Astrocyte (in vitro differentiated cells and primary cell): ENCODE measurements at regions not wholly inside any gene's neighbourhood (a gene's known extent, or its start where the extent isn't known, plus 50 kb on each side); places are given as distances from the start of the nearest gene placed in this dataset.
A peak's percentile ranks its signal among the peaks of the same experiment; 100 is the strongest.

ENCODE experiments used
- DNase-seq: peaks from one replicate; pipeline ENCODE4 v3.0.0-alpha.2; 2010; ENCODE audit warnings: low read depth
- FAIRE-seq: peaks from 2 replicates; lab custom pipeline; 2011; peaks lifted over from hg19 to GRCh38; lab: Jason Lieb, UNC
- H2AFZ ChIP-seq: 2 replicates; pipeline ENCODE4 v1.6.0; 2012; ENCODE audit warnings: low read depth, low read length, inconsistent platforms
- H3K27ac ChIP-seq: 2 replicates; pipeline ENCODE4 v1.5.1; 2011; ENCODE audit warnings: low read depth, low read length, inconsistent platforms
- H3K27me3 ChIP-seq: 2 replicates; pipeline ENCODE4 v1.6.0; 2011; ENCODE audit warnings: low read length, inconsistent platforms; ENCODE audit not compliant: insufficient read depth
- H3K36me3 ChIP-seq: 2 replicates; pipeline ENCODE4 v1.5.1; 2011; ENCODE audit warnings: low read length, inconsistent platforms; ENCODE audit not compliant: insufficient read depth
- H3K4me1 ChIP-seq: 2 replicates; pipeline ENCODE4 v1.5.1; 2011; ENCODE audit warnings: low read length, inconsistent platforms; ENCODE audit not compliant: insufficient read depth
- H3K4me2 ChIP-seq: 2 replicates; pipeline ENCODE4 v1.6.0; 2012; ENCODE audit warnings: low read length, inconsistent platforms
- H3K4me3 ChIP-seq: 2 replicates; pipeline ENCODE4 v1.5.1; 2011; ENCODE audit warnings: low read depth, mild to moderate bottlenecking, low read length, inconsistent platforms; ENCODE audit not compliant: insufficient read depth
- H3K79me2 ChIP-seq: 2 replicates; pipeline ENCODE4 v1.6.0; 2012; ENCODE audit warnings: mild to moderate bottlenecking, low read length, inconsistent platforms; ENCODE audit not compliant: insufficient read depth
- H3K9ac ChIP-seq: 2 replicates; pipeline ENCODE4 v1.6.0; 2012; ENCODE audit warnings: mild to moderate bottlenecking, low read length, inconsistent platforms
- H3K9me3 ChIP-seq: 2 replicates; pipeline ENCODE4 v1.5.1; 2012; ENCODE audit warnings: low read depth, mild to moderate bottlenecking, low read length, inconsistent platforms; ENCODE audit not compliant: insufficient read depth
- H4K20me1 ChIP-seq: 2 replicates; pipeline ENCODE4 v1.6.0; 2012; ENCODE audit warnings: low read length, inconsistent platforms; ENCODE audit not compliant: insufficient read depth
- H3K27ac Mint-ChIP-seq: one replicate; pipeline ENCODE4 v1.8.0; 2021; ENCODE audit warnings: mild to moderate bottlenecking, mixed read lengths; ENCODE audit not compliant: unreplicated experiment
- H3K27me3 Mint-ChIP-seq: one replicate; pipeline ENCODE4 v1.8.0; 2021; ENCODE audit warnings: low read depth, mixed read lengths; ENCODE audit not compliant: unreplicated experiment
- H3K36me3 Mint-ChIP-seq: one replicate; pipeline ENCODE4 v1.8.0; 2021; ENCODE audit warnings: low read depth, mixed read lengths; ENCODE audit not compliant: unreplicated experiment
- H3K4me1 Mint-ChIP-seq: one replicate; pipeline ENCODE4 v1.8.0; 2021; ENCODE audit warnings: low read depth, mixed read lengths; ENCODE audit not compliant: unreplicated experiment
- H3K4me3 Mint-ChIP-seq: one replicate; pipeline ENCODE4 v1.8.0; 2021; ENCODE audit warnings: mild to moderate bottlenecking, moderate library complexity, mixed read lengths; ENCODE audit not compliant: unreplicated experiment
- H3K9me3 Mint-ChIP-seq: one replicate; pipeline ENCODE4 v1.8.0; 2021; ENCODE audit warnings: mild to moderate bottlenecking, mixed read lengths; ENCODE audit not compliant: unreplicated experiment
- EZH2 ChIP-seq: IDR thresholded peaks from 2 replicates; pipeline ENCODE4 v1.6.1; 2012; ENCODE audit warnings: mild to moderate bottlenecking, low read length, inconsistent platforms; ENCODE audit not compliant: insufficient read depth
- TF ChIP-seq, protein P1 (sequence below): IDR thresholded peaks from 2 replicates; pipeline ENCODE4 v1.5.1; 2011; ENCODE audit warnings: low read depth, mild to moderate bottlenecking, inconsistent platforms, low read length, moderate library complexity; ENCODE audit not compliant: insufficient read depth

DNA sequence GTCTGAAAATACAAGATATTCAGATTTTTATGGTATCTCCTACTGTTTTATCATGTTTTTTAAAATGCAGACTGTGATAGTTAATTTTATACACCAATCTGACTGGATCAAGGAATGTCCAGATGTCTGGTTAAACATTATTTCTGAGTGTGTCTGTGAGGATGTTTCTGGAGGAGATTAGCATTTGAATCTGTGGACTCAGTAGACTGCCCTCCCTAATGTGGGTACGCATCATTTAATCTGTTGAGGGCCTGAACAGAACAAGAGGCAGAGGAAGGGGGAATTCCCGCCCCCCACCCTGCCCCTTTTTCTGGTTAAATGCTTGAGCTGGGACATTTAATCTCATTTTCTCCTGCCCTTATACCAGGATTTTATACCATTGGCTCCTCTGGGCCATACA is 72.1 kb downstream of the AVPR1A start:
- H3K79me2 ChIP-seq = no peaks in the 10 kb centered on the region
- Mint-ChIP-seq H3K27me3 (no peaks in the 10 kb centered on the region), H3K36me3 (no peaks in the 10 kb centered on the region), H3K4me3 (no peak overlapping the region), H3K9me3 (no peaks in the 10 kb centered on the region), H3K4me1 (peaks cover 4% of the 10 kb centered on the region), H3K27ac (no peak overlapping the region)
- no peak overlapping the region for H3K4me2 ChIP-seq
- no peak for TF ChIP-seq EZH2
- TF ChIP-seq, protein P1, sequence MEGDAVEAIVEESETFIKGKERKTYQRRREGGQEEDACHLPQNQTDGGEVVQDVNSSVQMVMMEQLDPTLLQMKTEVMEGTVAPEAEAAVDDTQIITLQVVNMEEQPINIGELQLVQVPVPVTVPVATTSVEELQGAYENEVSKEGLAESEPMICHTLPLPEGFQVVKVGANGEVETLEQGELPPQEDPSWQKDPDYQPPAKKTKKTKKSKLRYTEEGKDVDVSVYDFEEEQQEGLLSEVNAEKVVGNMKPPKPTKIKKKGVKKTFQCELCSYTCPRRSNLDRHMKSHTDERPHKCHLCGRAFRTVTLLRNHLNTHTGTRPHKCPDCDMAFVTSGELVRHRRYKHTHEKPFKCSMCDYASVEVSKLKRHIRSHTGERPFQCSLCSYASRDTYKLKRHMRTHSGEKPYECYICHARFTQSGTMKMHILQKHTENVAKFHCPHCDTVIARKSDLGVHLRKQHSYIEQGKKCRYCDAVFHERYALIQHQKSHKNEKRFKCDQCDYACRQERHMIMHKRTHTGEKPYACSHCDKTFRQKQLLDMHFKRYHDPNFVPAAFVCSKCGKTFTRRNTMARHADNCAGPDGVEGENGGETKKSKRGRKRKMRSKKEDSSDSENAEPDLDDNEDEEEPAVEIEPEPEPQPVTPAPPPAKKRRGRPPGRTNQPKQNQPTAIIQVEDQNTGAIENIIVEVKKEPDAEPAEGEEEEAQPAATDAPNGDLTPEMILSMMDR = no peak
- H4K20me1 ChIP-seq = no peaks in the 10 kb centered on the region
- no peak for FAIRE-seq
- H3K4me3 ChIP-seq = no peak overlapping the region
- H3K4me1 ChIP-seq = no peaks in the 10 kb centered on the region
- DNase-seq = no peak
- H2AFZ ChIP-seq = no peak overlapping the region
- no peak overlapping the region for H3K27ac ChIP-seq
- H3K9ac ChIP-seq = no peak overlapping the region
- H3K9me3 ChIP-seq = no peaks in the 10 kb centered on the region
- H3K36me3 ChIP-seq = no peaks in the 10 kb centered on the region
- peaks cover 3% of the 10 kb centered on the region for H3K27me3 ChIP-seq

DNA sequence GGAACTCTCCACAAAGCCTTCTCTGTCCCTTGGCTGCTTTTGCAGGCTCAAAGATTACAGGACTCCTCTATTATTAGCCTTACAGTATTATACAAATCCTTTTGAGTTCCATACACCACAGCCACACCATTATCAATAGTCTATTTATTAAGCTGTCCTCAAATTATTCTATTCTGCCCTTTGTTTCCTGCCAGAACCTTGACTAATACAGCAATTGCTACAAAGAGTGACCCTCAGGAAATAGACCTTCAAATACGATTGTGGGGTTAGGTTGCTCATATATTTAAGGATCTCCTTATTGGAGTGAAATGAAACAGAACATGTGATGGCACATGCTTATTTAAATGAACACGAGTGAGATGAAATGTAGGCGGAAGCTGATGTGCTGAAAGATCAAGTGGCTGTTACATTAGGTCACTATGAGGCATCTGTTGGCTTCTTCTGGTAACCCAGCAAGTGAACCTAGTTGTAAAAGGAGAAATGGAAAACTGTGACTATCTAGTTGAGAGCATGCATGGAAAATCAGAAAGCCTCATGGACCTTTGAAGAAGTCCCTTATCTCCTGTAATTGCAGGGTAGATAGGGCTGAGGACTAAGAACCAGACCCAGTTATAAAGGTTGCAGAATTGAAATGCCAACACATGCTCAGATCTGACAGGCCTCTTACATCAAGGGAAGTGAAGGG is 75.5 kb downstream of the AVPR1A start:
- peaks cover 7% of the 10 kb centered on the region for H3K4me1 Mint-ChIP-seq
- no peaks in the 10 kb centered on the region for H3K27me3 Mint-ChIP-seq
- H3K36me3 Mint-ChIP-seq = no peaks in the 10 kb centered on the region
- no peaks in the 10 kb centered on the region for H3K9me3 Mint-ChIP-seq
- no peak overlapping the region for H3K4me3 ChIP-seq
- H3K27ac Mint-ChIP-seq = no peak overlapping the region
- FAIRE-seq (no peak), DNase-seq (no peak)
- H3K27ac ChIP-seq = no peak overlapping the region
- H3K9ac ChIP-seq = no peak overlapping the region
- no peaks in the 10 kb centered on the region for H3K79me2 ChIP-seq
- no peak for TF ChIP-seq EZH2
- TF ChIP-seq, protein P1 = no peak
- H3K9me3 ChIP-seq = no peaks in the 10 kb centered on the region
- no peak overlapping the region for H3K4me2 ChIP-seq
- no peaks in the 10 kb centered on the region for H4K20me1 ChIP-seq
- H3K27me3 ChIP-seq = no peaks in the 10 kb centered on the region
- H2AFZ ChIP-seq = no peak overlapping the region
- no peaks in the 10 kb centered on the region for H3K36me3 ChIP-seq
- H3K4me3 Mint-ChIP-seq = no peak overlapping the region
- no peaks in the 10 kb centered on the region for H3K4me1 ChIP-seq

DNA sequence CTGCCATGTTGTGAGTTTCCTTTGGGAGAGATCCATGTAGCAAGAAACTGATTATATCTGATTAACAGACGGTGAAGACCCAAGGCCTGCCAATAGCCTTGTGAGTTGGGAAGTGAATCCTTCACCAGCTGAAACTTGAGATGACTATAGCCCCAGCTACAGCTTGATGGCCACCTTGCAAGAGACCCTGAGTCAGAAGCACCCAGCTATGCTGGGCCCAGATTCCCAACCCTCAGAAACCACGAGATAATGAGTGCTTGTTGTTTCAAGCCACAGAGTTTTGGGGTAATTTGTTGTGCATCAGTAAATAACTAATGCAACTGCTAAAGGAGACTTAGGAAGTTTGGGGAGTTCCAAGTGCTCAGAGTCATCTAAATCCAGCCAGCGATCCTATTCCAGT is 80.3 kb downstream of the AVPR1A start:
- Histone ChIP-seq H4K20me1 (no peaks in the 10 kb centered on the region), H3K36me3 (no peaks in the 10 kb centered on the region), H2AFZ (no peak overlapping the region), H3K79me2 (no peaks in the 10 kb centered on the region), H3K4me3 (no peak overlapping the region), H3K4me2 (no peak overlapping the region), H3K9me3 (no peaks in the 10 kb centered on the region), H3K27me3 (no peaks in the 10 kb centered on the region), H3K9ac (no peak overlapping the region), H3K4me1 (no peaks in the 10 kb centered on the region), H3K27ac (no peak overlapping the region)
- TF ChIP-seq EZH2 = no peak
- TF ChIP-seq, protein P1 = no peak
- FAIRE-seq (no peak), DNase-seq (peak; percentile 16)
- no peaks in the 10 kb centered on the region for H3K9me3 Mint-ChIP-seq
- H3K4me3 Mint-ChIP-seq = no peak overlapping the region
- H3K27ac Mint-ChIP-seq = no peak overlapping the region
- no peaks in the 10 kb centered on the region for H3K27me3 Mint-ChIP-seq
- H3K36me3 Mint-ChIP-seq = no peaks in the 10 kb centered on the region
- peaks cover 6% of the 10 kb centered on the region for H3K4me1 Mint-ChIP-seq
